Activated T-cell treated with anti-CD3 and anti-CD28 coated beads, Interleukin-2, amount 50 U/mL, for 1 hour (primary cell): ENCODE measurements at regions not wholly inside any gene's neighbourhood (a gene's known extent, or its start where the extent isn't known, plus 50 kb on each side); places are given as distances from the start of the nearest gene placed in this dataset.
"Not testable (repeated sequence)": the region's sequence is repeated elsewhere in the genome, so short reads cannot be mapped to it uniquely, and the experiment has no call there.

Experiments used
- DNase-seq: peaks from one replicate; pipeline ENCODE4 v3.0.0-alpha.2; 2020

GRCh38 chr16:18146601-18147142 lies 189.9 kb downstream of the NPIPA8 start:
- DNase-seq: not testable (repeated sequence)

- DNase-seq: not testable (repeated sequence)
These were observed 194.5 kb downstream of the NPIPA8 start for GRCh38 chr16:18142066-18142465.

GRCh38 chr16:18136288-18136687 lies 200.2 kb downstream of the NPIPA8 start:
- DNase-seq: not testable (repeated sequence)

- not testable (repeated sequence) for DNase-seq
These were observed 201.5 kb downstream of the NPIPA8 start for GRCh38 chr16:18135024-18135423.

GRCh38 chr16:18131587-18131986 lies 204.9 kb downstream of the NPIPA8 start:
- DNase-seq: peak; percentile 20

GRCh38 chr16:18130478-18131120 lies 205.9 kb downstream of the NPIPA8 start:
- not testable (repeated sequence) for DNase-seq

GRCh38 chr16:18127033-18127432 lies 209.5 kb downstream of the NPIPA8 start:
- not testable (repeated sequence) for DNase-seq

GRCh38 chr16:18119092-18119491 lies 217.4 kb downstream of the NPIPA8 start:
- not testable (repeated sequence) for DNase-seq

GRCh38 chr16:18118684-18119083 lies 217.9 kb downstream of the NPIPA8 start:
- not testable (repeated sequence) for DNase-seq

GRCh38 chr16:18118071-18118470 lies 218.5 kb downstream of the NPIPA8 start:
- not testable (repeated sequence) for DNase-seq

- not testable (repeated sequence) for DNase-seq
These were observed 232.1 kb downstream of the NPIPA8 start for GRCh38 chr16:18104412-18104811.

- DNase-seq: not testable (repeated sequence)
These were observed 235.5 kb downstream of the NPIPA8 start for GRCh38 chr16:18101077-18101476.

GRCh38 chr16:18092605-18093004 lies 243.9 kb downstream of the NPIPA8 start:
- DNase-seq: not testable (repeated sequence)

GRCh38 chr16:18080658-18081363 lies 255.7 kb downstream of the NPIPA8 start:
- DNase-seq: not testable (repeated sequence)

- DNase-seq: not testable (repeated sequence)
These were observed 258.6 kb downstream of the NPIPA8 start for GRCh38 chr16:18077910-18078309.

GRCh38 chr16:18072161-18072560 lies 264.4 kb downstream of the NPIPA8 start:
- no peak for DNase-seq

GRCh38 chr16:18069683-18070082 lies 266.9 kb downstream of the NPIPA8 start:
- no peak for DNase-seq

GRCh38 chr16:18068477-18068876 lies 268.1 kb downstream of the NPIPA8 start:
- no peak for DNase-seq

GRCh38 chr16:18062713-18063112 lies 273.8 kb downstream of the NPIPA8 start:
- no peak for DNase-seq

- no peak for DNase-seq
These were observed 276.2 kb downstream of the NPIPA8 start for GRCh38 chr16:18060351-18060750.

GRCh38 chr16:18059577-18059976 lies 277.0 kb downstream of the NPIPA8 start:
- no peak for DNase-seq

GRCh38 chr16:18059089-18059488 lies 277.4 kb downstream of the NPIPA8 start:
- no peak for DNase-seq

- DNase-seq: no peak
These were observed 281.1 kb downstream of the NPIPA8 start for GRCh38 chr16:18055411-18055916.

- DNase-seq: no peak
These were observed 285.8 kb downstream of the NPIPA8 start for GRCh38 chr16:18050777-18051176.
